Hepatic stellate cell (primary cell): ENCODE measurements at regions not wholly inside any gene's neighbourhood (a gene's known extent, or its start where the extent isn't known, plus 50 kb on each side); places are given as distances from the start of the nearest gene placed in this dataset.
"Not testable (repeated sequence)": the region's sequence is repeated elsewhere in the genome, so short reads cannot be mapped to it uniquely, and the experiment has no call there.

ENCODE experiments used
- DNase-seq: peaks from one replicate; pipeline ENCODE4 v3.0.0; 2011; ENCODE audit warnings: low spot score

DNA sequence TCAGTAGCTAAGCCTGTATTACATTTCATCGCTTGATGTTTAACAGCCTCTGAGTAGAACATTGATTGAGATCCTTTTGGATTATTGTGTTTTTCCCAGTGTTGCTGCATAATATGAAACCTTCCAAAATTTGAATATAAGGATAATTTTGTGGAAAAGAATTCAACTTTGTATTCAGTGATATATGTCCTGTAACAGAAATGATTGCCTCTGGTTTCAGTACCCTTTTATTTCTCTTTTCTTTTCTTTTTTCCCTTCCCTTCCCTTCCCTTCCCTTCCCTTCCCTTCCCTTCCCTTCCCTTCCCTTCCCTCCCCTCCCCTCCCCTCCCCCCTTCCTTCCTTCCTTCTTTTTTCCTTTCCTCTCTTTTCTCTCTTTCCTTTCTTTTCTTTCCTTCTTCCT, 74.6 kb downstream of the UTRN start:
- DNase-seq, result no peak

GRCh38 chr6:144360401-144360800, 75.3 kb downstream of the UTRN start:
- DNase-seq, result no peak

DNA sequence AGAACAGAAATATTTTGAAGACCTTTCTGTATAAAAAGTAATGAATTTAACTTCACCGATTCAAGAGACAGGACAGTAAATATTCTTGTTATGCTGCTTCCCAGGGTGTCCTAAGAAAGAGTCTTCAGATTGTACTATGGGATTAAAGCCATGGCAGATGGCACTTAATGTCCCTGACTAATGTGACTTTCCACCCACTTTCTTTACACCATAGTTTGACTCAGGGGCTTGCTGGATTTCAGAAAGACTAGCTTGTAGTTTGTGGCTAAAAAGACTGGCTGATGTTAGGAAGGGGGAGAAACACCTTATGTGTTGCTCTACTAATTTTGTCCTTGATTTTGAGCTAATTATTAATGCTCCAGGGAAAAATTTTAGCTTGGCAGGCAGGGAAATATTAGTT, 75.9 kb downstream of the UTRN start:
- no peak for DNase-seq

DNA sequence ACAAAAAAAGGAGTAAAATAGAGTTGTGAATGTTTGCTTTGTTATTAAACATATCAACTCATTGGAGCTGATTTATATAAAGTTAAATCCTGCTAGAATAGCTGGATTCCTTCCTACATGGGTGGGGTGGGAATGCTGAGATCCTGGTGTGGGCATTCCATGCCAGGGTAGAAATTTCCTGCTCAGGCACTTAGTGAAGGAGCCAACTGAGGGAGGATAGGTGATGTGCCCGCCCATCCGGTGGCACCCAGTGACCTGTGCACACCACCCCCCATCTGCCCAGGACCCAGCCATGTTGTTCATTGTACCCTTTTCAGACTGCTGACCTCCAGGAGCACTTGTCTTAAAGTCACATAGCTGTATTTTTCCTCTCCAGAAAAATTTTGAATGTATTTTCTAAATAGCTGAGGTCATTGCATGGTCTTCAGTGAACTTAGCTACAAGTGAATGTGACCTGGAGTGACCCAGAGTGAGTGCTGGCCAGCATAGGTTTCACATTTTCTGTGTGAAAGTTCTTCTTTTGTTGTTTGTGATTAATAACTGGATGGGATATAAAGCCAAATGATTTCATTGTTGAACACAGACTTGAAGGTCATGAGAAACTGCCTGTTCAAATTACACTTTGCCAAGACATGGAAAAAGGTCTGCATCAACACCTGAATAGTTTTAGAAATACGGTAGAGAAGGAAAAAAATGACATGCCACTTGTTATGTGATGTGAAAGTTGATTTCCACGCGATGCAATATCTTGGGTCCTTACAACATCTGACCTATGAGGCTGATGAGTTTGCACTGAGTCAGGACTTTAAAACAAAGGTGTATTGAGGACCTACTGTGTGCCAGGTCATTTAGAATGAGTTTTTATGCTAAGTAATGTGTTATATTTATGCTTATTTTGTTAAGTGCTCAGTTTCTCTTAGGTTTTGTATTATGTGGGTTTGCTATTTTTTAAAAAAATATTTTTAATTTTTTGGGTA, 77.2 kb downstream of the UTRN start:
- DNase-seq, result no peak

DNA sequence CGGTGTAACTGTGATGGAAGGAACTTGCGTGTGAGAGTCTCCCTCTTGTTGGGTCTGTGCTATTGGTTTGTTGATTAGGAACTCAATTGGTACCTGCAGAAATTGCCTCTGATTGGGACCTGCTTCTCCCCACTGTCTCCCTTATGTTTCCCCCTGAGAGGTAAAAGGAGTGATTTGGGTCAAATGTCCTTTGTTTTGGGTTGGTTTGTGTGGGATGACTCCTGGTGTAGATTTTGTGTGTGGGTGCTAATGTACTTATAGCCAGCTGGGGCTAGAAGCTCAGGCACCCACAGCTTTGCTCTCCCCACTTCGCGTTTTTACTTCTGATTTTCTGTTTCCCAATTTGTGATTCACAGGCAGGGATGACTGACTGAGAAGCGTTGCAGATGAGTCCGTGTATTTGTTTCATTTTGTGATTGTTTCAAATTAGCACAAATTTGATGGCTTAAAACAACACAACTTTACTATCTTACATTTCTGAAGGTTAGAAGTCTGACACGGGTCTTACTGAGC, 79.1 kb downstream of the UTRN start:
- no peak for DNase-seq

- DNase-seq, result no peak
Measured at GRCh38 chr6:144364782-144365181, 79.6 kb downstream of the UTRN start.

- DNase-seq, result no peak
Measured at GRCh38 chr6:144365271-144365670, 80.1 kb downstream of the UTRN start.

- DNase-seq, result not testable (repeated sequence)
Measured at GRCh38 chr6:144369696-144370095, 84.6 kb downstream of the UTRN start.

DNA sequence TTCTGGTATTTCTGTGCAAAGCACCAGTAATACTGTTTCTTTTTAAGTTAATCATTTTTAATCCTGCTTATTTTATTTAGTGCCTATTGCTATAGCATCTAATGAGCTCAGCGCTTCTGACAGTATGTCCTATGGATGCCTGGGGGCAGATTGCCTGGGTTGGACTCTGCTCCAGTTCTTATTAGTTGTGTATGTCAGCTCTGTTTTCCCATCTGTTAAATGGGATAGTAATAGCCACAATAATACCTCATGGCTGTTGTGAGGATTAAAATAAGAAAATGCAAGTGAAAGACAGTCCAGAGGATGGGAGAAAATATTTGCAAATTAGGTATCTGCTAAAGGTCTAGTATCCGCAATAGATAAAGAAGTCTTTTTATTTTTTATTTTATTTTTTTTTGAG, 87.0 kb downstream of the UTRN start:
- no peak for DNase-seq

- DNase-seq, result no peak
Measured at GRCh38 chr6:144372611-144373594, 87.8 kb downstream of the UTRN start.

DNA sequence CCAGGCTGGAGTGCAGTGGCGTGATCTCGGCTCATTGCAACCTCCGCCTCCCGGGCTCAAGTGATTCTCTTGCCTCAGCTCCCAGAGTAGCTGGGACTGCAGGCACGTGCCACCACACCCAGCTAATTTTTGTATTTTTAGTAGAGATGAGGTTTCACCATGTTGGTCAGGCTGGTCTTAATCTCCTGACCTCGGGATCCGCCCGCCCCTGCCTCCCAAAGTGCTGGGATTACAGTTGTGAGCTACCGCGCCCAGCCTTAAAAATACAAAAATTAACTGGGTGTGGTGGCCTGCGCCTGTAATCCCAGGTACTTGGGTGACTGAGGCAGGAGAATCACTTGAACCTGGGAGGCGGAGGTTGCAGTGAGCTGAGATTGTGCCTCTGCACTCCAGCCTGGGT, 89.4 kb downstream of the UTRN start:
- DNase-seq, result not testable (repeated sequence)

- peak; percentile 47 for DNase-seq
Measured at GRCh38 chr6:144377586-144378210, 92.6 kb downstream of the UTRN start.

DNA sequence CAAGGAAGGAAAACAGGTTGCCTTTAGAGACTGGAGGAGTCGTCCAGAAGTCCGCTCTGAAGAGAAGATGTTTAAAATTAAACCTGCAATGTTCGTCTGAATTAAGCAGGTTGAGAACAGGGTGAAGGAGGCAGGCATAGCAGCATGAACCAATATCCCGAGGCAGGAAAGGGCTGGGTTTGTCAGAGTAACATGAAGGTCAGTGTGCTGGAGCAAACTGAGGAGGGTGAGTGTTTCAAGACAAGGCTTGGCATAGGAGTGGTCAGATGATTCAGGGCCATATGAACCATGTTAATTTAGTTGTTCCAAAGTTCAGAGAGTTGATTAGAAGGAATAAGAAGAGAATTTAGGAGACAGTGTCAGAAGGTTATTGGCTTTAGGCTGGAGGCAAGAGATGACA, 93.3 kb downstream of the UTRN start:
- no peak for DNase-seq

DNA sequence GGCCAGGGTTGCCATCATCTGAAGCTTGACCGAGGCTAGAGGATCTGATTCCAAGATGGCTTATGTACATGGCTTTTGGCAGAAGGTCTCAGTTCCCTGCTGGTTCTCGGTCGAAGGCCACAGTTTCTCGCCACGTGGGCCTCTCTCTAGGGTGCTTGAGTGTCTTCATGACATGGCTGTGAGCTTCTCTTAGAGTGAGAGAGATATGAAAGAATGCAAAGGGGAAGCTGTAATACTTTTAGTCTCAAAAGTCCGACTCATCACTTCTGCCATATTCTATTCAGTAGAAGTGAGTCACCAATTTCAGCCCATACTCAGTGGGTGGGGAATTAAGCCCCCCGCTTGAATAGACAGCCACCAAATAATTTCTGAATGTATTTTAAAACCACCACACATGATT, 94.2 kb downstream of the UTRN start:
- DNase-seq, result peak; percentile 9

DNA sequence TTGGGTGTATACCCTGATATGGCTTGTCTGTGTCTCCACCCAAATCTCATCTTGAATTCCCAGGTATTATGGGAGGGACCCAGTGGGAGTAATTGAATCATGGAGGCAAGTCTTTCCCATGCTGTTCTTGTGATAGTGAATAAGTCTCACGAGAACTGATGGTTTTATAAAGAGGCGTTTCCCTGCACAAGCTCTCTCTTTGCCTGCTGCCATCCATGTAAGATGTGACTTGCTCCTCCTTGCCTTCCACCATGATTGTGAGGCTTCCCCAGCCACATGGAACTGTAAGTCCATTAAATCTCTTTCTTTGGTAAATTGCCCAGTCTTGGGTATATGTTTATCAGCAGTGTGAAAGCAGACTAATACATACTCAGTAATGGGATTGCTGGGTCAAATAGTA, 96.4 kb downstream of the UTRN start:
- not testable (repeated sequence) for DNase-seq

DNA sequence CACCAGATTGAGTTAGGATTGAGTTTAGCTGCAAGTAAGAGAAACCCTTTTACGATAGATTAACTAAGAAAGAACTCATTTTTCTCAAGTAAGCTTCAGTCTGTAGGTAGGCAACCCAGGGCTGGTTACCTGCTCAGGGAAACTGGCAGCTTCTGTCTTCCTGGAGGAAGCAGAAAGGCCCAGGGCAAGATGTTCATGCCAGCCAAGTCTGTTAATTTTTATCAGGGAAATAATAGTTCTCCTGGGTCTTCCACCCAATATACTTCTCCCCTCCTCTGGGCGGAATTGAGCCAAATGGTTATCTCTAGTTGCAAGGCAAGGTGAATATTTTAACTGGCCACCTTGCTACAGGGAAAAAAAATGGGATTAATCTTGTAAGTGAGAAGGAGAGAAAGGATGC, 98.2 kb downstream of the UTRN start:
- no peak for DNase-seq

DNA sequence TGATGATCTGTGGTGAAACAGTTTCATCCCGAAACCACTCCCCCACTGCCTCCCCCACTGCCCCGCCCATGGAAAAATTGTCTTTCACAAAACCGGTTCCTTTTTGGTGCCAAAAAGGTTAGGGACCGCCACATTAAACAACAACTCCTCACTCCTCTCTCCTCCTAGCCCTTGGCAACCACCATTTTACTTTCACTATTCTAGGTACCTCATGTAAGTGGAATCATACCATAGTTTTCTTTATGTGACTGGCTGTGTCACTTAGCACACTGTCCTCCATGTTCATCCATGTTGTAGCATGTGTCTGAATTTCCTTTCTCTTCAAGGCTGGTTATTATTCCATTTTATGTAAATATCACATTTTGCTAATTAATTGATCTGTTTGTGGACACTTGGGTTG, 99.3 kb downstream of the UTRN start:
- no peak for DNase-seq

DNA sequence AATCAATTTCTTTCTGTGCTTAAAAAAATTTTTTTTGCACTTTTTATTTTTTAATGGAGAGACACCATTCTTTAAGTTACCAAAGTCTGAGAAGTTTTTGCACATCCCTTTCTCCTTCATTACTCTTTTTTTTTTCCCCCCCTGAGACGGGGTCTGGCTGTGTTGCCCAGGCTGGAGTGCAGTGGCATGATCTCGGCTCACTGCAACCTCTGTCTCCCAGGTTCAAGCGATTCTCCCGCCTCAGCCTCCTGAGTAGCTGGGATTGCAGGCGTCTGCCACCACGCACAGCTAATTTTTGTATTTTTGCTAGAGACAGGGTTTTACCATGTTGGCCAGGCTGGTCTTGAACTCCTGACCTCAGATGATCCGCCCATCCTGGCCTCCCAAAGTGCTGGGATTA, 104.3 kb downstream of the UTRN start:
- DNase-seq, result not testable (repeated sequence)

DNA sequence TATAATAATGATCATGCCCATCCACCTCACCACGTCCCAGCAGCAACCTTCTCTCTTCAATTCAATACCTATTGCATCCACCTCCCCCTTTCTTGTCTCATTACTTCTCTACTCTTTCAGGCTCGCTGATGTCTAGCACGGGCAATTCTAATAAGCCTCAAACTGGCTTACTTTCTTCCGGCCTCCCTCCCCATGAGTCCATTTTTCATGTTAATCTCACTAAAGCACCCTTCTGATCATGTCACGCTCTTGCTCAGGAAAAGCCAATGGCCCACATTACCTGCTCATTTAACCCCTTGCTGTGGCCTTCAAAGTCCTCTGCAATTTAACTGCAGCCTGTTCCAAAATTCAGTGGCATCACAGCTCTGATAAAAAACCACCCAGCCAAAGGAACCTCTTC, 105.1 kb downstream of the UTRN start:
- no peak for DNase-seq

DNA sequence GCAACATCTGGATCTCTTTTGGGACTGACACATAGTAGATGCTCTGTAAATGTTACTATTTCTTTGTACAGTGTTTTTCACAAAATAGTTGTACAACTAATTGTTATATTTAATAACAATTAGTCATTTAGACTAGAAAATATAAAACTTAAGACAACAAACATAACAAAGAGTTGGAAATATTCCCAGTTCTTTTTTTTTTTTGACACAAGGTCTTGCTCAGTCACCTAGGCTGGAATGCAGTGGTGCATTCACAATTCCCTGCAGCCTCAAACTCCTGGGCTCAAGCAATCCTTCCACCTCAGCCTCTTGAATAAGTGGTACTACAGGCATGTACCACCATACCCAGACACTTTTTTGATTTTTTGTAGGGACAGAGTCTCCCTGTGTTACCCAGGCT, 105.8 kb downstream of the UTRN start:
- DNase-seq, result no peak

DNA sequence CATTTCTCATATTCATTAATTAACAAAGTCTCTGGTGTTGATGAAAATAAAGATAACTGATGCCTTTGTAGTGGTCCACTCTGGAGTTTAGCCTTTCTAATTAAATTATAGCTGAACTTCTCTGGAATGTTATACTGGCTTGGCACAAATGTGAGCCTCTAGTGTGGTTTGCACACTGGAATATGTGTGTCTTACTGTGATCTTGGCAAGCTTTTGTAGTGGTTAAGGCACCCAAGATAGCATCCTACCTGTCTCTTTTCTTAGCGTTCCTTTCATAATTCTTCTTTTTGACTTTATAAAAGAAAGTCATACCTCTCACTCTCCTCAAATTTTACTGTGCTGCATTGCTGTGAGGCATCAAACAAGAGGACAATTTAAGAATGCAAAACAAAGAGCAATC, 107.4 kb downstream of the UTRN start:
- no peak for DNase-seq

- no peak for DNase-seq
Measured at GRCh38 chr6:144394210-144394609, 109.1 kb downstream of the UTRN start.
